ENCODE measurements at regions not wholly inside any gene's neighbourhood (a gene's known extent, or its start where the extent isn't known, plus 50 kb on each side); places are given as distances from the start of the nearest gene placed in this dataset.
A peak's percentile ranks its signal among the peaks of the same experiment; 100 is the strongest.
"Not testable (repeated sequence)": the region's sequence is repeated elsewhere in the genome, so short reads cannot be mapped to it uniquely, and the experiment has no call there.

DNA sequence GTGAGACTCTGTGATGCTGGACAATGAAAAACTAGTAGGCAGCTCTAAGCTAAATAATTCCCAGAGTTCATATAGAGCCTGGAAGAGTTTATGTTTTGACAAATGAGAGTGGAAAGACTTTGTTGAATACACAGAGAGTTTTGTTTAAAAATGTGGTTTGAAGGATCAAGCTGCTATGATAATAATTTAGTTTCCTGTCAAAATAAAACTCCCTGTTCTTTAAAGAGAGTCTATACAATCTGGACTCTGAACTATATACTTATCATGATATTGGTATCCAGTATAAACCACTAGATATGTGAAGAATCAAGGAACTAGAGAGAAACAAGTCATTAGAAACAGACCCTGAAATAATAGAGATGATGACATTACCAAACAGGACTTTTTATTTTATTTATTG is 158.6 kb downstream of the C4orf33 start:
- DNase-seq: no peak

GRCh38 chr4:129261584-129261983 is 165.6 kb downstream of the C4orf33 start:
- no peak for DNase-seq

DNA sequence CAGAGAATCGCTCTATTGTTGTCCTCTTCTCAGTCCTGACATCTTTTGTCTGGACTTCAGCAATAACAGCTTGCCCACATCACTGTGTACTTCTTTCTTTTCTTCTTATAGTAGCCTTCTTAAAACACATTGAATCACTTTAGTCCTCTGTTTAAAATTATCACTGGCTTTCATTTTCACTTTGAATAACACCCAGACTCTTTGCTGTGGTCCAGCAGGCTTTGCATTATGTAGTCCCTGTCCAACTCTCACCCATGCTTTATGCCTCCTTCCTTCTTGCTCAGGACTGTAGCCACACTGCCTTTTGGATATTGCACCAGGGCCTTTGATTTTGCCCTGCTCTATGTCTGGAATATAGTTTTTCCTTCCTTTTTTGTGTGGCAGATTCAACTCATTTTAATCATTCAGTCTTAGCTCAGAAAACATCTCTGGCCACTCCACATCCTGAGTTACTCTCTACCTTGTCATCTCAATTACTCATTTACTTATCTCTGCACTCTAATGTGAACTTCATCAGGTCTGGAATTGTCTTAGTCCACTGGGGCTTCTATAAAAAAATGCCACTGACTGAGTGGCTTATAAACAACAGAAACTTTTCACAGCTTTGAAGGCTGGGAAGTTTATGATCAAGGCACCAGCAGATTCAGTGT is 168.2 kb downstream of the C4orf33 start:
- no peak for DNase-seq

DNA sequence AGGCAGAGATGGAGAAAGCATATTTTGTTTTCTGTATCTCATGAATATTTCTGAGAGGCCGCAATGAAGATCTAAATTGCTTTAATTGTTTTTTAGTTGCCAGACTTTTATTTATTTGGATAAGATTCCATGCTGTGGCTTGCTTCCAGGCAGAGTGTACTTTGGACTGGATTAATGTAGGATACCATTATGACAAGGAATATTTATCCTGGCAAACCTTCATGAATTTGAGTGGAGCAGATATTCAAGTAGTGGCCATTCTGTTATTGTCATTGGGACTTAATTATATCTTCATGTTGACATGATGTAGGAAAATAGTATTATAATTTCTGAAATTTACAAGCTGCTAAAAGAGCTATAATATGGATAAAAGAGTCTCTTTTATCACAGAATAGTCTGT is 182.9 kb downstream of the C4orf33 start:
- no peak for DNase-seq

- no peak for DNase-seq
These were observed 186.3 kb downstream of the C4orf33 start for GRCh38 chr4:129282293-129282692.

DNA sequence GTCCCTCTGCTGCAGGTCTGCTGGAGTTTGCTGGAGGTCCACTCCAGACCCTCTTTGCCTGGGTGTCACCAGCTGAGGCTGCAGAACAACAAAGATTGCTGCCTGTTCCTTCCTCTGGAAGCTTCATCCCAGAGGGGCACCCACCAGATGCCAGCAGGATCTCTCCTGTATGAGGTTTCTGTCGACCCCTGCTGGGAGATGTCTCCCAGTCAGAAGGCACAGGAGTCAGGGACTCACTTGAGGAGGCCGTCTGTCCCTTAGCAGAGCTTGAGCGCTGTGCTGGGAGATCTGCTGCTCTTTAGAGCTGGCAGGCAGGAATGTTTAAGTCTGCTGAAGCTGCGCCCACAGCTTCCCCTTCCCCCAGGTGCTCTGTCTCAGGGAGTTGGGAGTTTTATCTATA is 196.2 kb downstream of the C4orf33 start:
- not testable (repeated sequence) for DNase-seq

- no peak for DNase-seq
These were observed 218.8 kb downstream of the C4orf33 start for GRCh38 chr4:129314781-129315180.

DNA sequence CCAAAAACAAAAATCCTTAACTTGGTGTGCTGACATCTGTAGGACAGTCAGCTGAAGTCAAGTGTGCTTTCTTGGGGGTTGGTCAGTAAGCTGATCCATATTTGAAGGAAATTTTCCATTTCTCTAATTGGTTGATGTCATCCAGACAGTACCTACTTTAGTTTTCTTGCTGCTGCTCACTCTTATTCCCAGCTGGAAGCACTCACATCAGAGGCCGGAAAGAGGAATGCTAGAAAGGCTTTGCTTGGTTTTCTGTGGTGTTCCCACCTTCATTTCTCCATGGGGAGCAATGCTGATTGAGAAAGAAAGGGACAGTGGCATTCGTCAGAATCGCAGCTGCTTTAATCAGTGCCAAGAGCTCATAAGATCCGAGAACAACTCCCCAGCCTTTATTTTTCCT is 227.0 kb downstream of the C4orf33 start:
- DNase-seq: no peak

DNA sequence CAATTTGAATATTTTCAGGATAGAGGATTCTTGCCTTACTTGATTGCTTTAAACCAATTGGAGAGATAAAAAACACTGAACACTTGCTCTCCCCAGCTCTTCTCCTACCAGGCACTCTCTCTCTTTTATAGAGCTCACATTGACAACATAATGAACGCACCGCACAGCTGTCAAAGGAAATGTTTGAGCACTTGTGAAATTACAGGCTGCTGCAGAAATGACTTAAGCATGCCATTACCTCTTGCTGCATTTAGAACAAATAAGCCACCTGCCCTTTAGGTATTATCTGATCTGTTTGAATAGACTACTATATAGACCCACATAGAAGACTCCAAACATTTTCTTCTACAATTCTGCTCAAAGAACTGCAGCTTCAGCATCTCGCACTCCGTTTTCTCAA is 227.7 kb downstream of the C4orf33 start:
- DNase-seq: no peak

DNA sequence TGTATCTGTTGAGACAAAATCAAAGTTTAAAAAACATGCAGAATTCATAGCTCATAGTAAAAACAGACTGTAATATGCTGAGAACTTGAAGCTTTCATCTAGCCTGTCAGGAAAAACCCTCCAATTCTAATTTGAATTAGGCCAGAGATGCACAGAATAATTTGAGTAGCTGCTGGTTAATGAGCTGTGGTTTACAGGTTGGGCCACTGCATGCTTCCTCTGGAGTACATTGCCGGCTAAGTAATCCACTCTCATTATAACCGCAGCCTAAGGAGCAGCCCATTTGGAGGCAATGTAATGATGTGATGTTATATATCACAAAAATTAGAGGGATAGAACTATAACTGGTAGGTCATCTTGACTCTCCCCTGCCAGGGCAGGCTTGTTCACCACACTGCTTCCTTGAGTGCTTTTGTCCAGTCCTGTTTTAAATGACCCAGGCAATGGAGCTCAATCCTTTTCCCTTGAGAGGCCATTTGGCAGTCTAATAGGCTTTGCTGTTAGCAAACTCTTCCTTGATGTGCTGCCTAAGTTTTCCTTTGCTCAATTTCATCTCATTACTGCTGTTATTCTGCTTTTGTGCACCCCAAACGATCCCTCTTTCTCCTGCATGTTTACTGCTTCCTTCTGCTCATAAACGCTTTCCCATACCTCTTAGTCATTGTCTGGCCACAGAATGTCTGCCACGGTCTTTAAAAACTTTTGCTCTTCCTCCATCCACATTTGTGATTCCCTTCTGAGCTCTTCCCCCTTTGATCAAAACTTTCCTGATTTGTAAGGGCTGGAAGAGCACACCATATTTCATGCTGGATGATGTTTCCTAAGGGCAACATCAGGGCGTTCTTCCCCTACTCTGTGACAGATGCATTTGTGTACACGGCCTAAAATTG is 230.9 kb downstream of the C4orf33 start:
- no peak for DNase-seq

- no peak for DNase-seq
These were observed 231.7 kb downstream of the C4orf33 start for GRCh38 chr4:129327637-129328036.

DNA sequence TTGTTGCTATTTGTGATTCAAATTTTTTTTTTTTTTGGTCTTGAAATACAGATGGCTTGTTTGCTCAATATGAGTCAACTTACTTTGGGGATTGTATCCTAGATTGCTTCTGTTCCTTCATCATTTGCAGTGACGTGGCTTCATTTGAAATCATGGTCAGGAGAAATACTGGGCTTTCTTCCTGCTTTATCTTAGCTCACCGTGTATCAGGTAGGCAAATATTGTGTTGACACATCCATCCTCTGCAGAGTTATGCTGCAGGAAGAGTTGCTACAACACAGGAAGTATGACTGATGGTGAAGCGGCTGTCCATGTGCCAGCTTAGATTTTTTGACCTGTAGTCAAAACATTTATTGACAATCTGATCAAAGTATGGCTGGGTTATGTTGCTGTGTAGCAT is 232.2 kb downstream of the C4orf33 start:
- DNase-seq: no peak

- no peak for DNase-seq
These were observed 238.2 kb downstream of the C4orf33 start for GRCh38 chr4:129334136-129334535.

DNA sequence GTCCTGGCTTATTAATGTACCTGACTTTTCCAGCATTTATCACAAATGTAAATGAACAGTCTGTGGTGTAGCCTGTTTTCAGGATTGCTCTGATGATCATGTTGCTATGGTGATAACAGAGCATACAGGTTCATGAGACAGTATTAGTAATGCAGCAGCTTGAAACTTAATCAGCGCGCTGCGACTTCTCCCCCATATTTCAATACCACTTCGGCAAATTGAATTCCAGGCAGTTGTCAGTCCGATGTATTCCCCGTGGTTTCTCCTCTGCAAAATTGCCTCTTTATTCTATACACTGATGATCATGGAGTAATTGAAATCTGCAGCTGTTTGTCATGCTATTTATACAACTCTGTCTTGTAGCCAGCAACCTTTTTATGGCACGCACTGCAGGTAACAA is 239.3 kb downstream of the C4orf33 start:
- no peak for DNase-seq

DNA sequence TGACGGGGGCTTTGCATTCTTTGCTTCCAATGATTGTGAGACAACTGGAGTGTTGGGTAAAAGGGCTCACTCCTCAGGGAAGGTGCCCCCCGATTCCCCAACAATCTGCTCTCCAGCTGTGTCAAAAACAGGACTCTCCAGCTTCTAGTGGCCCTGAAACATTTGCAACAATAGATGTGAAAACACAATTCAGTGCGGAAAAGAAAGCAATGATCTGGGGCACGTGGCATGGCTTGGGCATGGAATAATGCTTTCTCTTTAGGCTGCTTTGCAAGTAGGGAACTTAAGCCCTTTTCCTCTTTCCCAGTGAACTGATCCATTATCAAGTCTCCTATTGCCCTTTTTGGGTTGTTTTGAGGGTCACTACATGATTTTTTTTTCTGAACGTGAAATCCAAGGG is 239.9 kb downstream of the C4orf33 start:
- DNase-seq: no peak

DNA sequence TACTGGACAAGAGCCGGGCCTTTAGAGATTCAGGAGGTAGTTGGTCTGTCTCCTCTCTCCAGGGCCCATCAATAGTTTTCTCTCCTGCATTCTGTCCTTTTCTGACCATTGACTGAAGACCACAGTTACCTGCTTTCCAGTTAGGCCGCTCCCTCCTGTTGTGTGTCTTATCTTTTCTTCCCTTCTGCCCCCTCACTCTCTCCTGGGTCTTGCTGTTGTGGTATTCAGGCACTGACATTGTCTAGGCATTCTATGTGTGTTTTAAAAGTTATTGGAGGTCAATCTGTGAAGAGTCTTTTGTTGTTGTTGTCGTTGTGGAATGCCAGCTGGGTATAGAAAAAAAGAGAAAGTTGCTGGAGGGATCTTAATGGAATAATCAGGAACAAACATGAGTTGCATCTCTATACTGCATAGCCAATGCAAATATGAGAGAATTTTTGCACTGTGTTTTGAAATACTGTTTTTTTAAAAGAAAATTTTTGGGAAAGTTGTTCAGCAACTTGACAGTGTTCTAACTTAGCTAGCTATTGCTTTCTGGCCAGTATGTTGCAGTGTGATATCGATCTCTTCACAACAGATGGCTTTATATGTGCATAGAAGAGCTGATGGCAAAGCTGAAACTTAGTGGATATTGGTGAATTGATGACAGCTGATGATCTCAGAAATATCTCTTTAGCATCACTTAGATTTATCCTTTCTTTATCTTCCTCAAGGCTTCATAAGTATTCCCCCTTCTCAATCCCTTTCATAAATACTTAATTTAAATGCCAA is 240.7 kb downstream of the C4orf33 start:
- no peak for DNase-seq

DNA sequence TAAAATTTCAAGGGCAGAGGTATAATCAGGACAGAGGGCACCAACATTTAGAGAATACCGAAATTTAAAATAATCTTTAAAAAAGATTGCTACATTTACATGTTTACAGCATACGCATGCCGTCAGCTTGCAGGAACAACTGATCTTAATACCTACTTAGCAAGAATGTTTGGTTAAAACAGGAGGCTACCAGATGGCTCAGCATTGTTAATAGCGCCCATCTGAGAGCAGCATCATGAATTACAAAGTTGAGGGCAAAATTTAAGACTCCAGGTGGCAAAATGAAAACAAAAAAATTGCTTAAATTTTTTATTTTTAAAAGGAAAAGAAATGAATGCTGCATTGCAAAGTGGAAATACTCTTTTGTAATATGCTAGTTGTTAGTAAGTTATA is 241.3 kb downstream of the C4orf33 start:
- no peak for DNase-seq

GRCh38 chr4:129342819-129343408 is 247.0 kb downstream of the C4orf33 start:
- DNase-seq: no peak

GRCh38 chr4:129344058-129344457 is 248.1 kb downstream of the C4orf33 start:
- peak; percentile 36 for DNase-seq

GRCh38 chr4:129345609-129346008 is 249.7 kb downstream of the C4orf33 start:
- no peak for DNase-seq

- DNase-seq: no peak
These were observed 250.1 kb downstream of the C4orf33 start for GRCh38 chr4:129346036-129346435.

- no peak for DNase-seq
These were observed 250.8 kb downstream of the C4orf33 start for GRCh38 chr4:129346734-129347133.

Data from SHP77 treated with DMSO at 0.1 percent for 48 hours (cell line).